Smooth muscle cell (in vitro differentiated cells): ENCODE measurements at regions not wholly inside any gene's neighbourhood (a gene's known extent, or its start where the extent isn't known, plus 50 kb on each side); places are given as distances from the start of the nearest gene placed in this dataset.
"Not testable (repeated sequence)": the region's sequence is repeated elsewhere in the genome, so short reads cannot be mapped to it uniquely, and the experiment has no call there.

Experiments
- DNase-seq: peaks from one replicate; lab custom pipeline; 2025; ENCODE audit not compliant: unreplicated experiment; lab: John Stamatoyannopoulos, UW
- H2AFZ ChIP-seq: fragments of 200-600 bp; sonication (generic); 2 replicates; pipeline ENCODE4 v1.6.0; 2016; ENCODE audit warnings: antibody characterized with exemption, low read depth, mild to moderate bottlenecking
- H3F3A ChIP-seq: fragments of 200-600 bp; sonication (generic); 2 replicates; pipeline ENCODE4 v1.6.0; 2017; ENCODE audit warnings: antibody characterized with exemption, low read depth
- H3K27ac ChIP-seq: fragments of 200-600 bp; sonication (generic); 2 replicates; pipeline ENCODE4 v1.5.1; 2016; ENCODE audit warnings: low read depth, mild to moderate bottlenecking
- H3K27me3 ChIP-seq: fragments of 200-600 bp; sonication (generic); 2 replicates; pipeline ENCODE4 v1.6.1; 2016; ENCODE audit warnings: low read depth, mild to moderate bottlenecking
- H3K36me3 ChIP-seq: fragments of 200-600 bp; sonication (generic); 2 replicates; pipeline ENCODE4 v1.5.1; 2016; ENCODE audit warnings: low read depth
- H3K4me1 ChIP-seq: fragments of 200-600 bp; sonication (generic); 2 replicates; pipeline ENCODE4 v1.5.1; 2016; ENCODE audit warnings: low read depth
- H3K4me2 ChIP-seq: fragments of 200-600 bp; sonication (generic); 2 replicates; pipeline ENCODE4 v1.6.0; 2016; ENCODE audit warnings: mild to moderate bottlenecking
- H3K4me3 ChIP-seq: fragments of 200-600 bp; sonication (generic); 2 replicates; pipeline ENCODE4 v1.5.1; 2016; ENCODE audit warnings: mild to moderate bottlenecking
- H3K79me2 ChIP-seq: fragments of 200-600 bp; sonication (generic); 2 replicates; pipeline ENCODE4 v1.6.0; 2016; ENCODE audit warnings: low read depth, mild to moderate bottlenecking
- H3K9ac ChIP-seq: fragments of 200-600 bp; sonication (generic); 2 replicates; pipeline ENCODE4 v1.6.0; 2016; ENCODE audit warnings: low read depth
- H3K9me3 ChIP-seq: fragments of 200-600 bp; sonication (generic); replicated peaks from 2 replicates; pipeline ENCODE4 v1.5.1; 2016; ENCODE audit warnings: low read depth
- H4K20me1 ChIP-seq: fragments of 200-600 bp; sonication (generic); 2 replicates; pipeline ENCODE4 v1.6.0; 2016; ENCODE audit warnings: low read depth
- CTCF ChIP-seq: fragments of 200-600 bp; sonication (generic); IDR thresholded peaks from 2 replicates; pipeline ENCODE4 v1.5.1; 2017; ENCODE audit warnings: borderline replicate concordance, mild to moderate bottlenecking, antibody characterized with exemption; ENCODE audit not compliant: insufficient read depth, poor library complexity, severe bottlenecking
- WGBS: methylation state at CpG from one replicate; pipeline ENCODE4 v1.1.7; 2016; ENCODE audit warnings: low lambda C conversion rate; 5-methylcytosine and 5-hydroxymethylcytosine counted together

- Histone ChIP-seq H3K4me1 (no peaks in the 10 kb centered on the region), H3K27ac (no peak overlapping the region), H3K36me3 (no peaks in the 10 kb centered on the region), H3K27me3 (no peaks in the 10 kb centered on the region), H3F3A (no peaks in the 10 kb centered on the region), H3K4me3 (no peak overlapping the region), H3K4me2 (no peak overlapping the region), H2AFZ (no peak overlapping the region), H3K9me3 (no peaks in the 10 kb centered on the region), H4K20me1 (no peaks in the 10 kb centered on the region), H3K79me2 (no peaks in the 10 kb centered on the region), H3K9ac (no peak overlapping the region)
- TF ChIP-seq CTCF: no peak
- DNase-seq: no peak
Measured at GRCh38 chr11:127795326-127795725, 792.0 kb downstream of the ETS1 start.

- Histone ChIP-seq H3K4me2 (no peak overlapping the region), H3K9me3 (no peaks in the 10 kb centered on the region), H3K4me3 (no peak overlapping the region), H3K36me3 (no peaks in the 10 kb centered on the region), H4K20me1 (no peaks in the 10 kb centered on the region), H3K9ac (no peak overlapping the region), H3K27me3 (no peaks in the 10 kb centered on the region), H3K27ac (no peak overlapping the region), H3K79me2 (no peaks in the 10 kb centered on the region), H3K4me1 (no peaks in the 10 kb centered on the region), H3F3A (no peaks in the 10 kb centered on the region), H2AFZ (no peak overlapping the region)
- 79% methylated on average over 7 of the region's 7 CpGs for WGBS
- no peak for TF ChIP-seq CTCF
- DNase-seq: no peak
Measured at GRCh38 chr11:127791844-127792243, 791.3 kb upstream of the KIRREL3 start.

- no peaks in the 10 kb centered on the region for H3K4me1 ChIP-seq
- no peaks in the 10 kb centered on the region for H4K20me1 ChIP-seq
- no peak for TF ChIP-seq CTCF
- H3K4me3 ChIP-seq: no peak overlapping the region
- no peak overlapping the region for H3K9ac ChIP-seq
- no peaks in the 10 kb centered on the region for H3K36me3 ChIP-seq
- no peak for DNase-seq
- H3K27ac ChIP-seq: no peak overlapping the region
- H3K9me3 ChIP-seq: no peaks in the 10 kb centered on the region
- no peaks in the 10 kb centered on the region for H3K27me3 ChIP-seq
- H3K4me2 ChIP-seq: no peak overlapping the region
- H2AFZ ChIP-seq: no peak overlapping the region
- no peaks in the 10 kb centered on the region for H3F3A ChIP-seq
- 88% methylated on average over 4 of the region's 4 CpGs for WGBS
- H3K79me2 ChIP-seq: no peaks in the 10 kb centered on the region
Measured at GRCh38 chr11:127790592-127790991, 790.0 kb upstream of the KIRREL3 start.

GRCh38 chr11:127789927-127790326, 789.4 kb upstream of the KIRREL3 start:
- H4K20me1 ChIP-seq: no peaks in the 10 kb centered on the region
- H3F3A ChIP-seq: no peaks in the 10 kb centered on the region
- no peak overlapping the region for H3K9ac ChIP-seq
- no peaks in the 10 kb centered on the region for H3K27me3 ChIP-seq
- peak; percentile 21 for TF ChIP-seq CTCF
- H3K4me3 ChIP-seq: no peak overlapping the region
- no peaks in the 10 kb centered on the region for H3K36me3 ChIP-seq
- DNase-seq: no peak
- WGBS: 60% methylated on average over 7 of the region's 7 CpGs
- H3K9me3 ChIP-seq: no peaks in the 10 kb centered on the region
- no peak overlapping the region for H3K4me2 ChIP-seq
- H3K27ac ChIP-seq: no peak overlapping the region
- H3K4me1 ChIP-seq: no peaks in the 10 kb centered on the region
- no peak overlapping the region for H2AFZ ChIP-seq
- H3K79me2 ChIP-seq: no peaks in the 10 kb centered on the region

- 85% methylated on average over 4 of the region's 4 CpGs for WGBS
- DNase-seq, H3K9me3 ChIP-seq: not testable (repeated sequence)
Measured at GRCh38 chr11:127772938-127773337, 772.4 kb upstream of the KIRREL3 start.

GRCh38 chr11:127768931-127769330, 768.4 kb upstream of the KIRREL3 start:
- H3K9ac ChIP-seq, H3F3A ChIP-seq, H3K4me1 ChIP-seq, DNase-seq, H3K27me3 ChIP-seq, H3K9me3 ChIP-seq, H4K20me1 ChIP-seq, H3K27ac ChIP-seq, H3K79me2 ChIP-seq, H2AFZ ChIP-seq, H3K36me3 ChIP-seq, H3K4me3 ChIP-seq, H3K4me2 ChIP-seq: not testable (repeated sequence)
- 44% methylated on average over 4 of the region's 4 CpGs for WGBS

More at GRCh38 chr11:127772938-127773337, 772.4 kb upstream of the KIRREL3 start:
- not testable (repeated sequence) for H3K79me2 ChIP-seq, H3K36me3 ChIP-seq, H3K9ac ChIP-seq, H3K27ac ChIP-seq, H3K4me1 ChIP-seq, H4K20me1 ChIP-seq, H2AFZ ChIP-seq, H3F3A ChIP-seq, H3K4me2 ChIP-seq, H3K4me3 ChIP-seq, H3K27me3 ChIP-seq
